ENCODE measurements at regions not wholly inside any gene's neighbourhood (a gene's known extent, or its start where the extent isn't known, plus 50 kb on each side); places are given as distances from the start of the nearest gene placed in this dataset.

DNA sequence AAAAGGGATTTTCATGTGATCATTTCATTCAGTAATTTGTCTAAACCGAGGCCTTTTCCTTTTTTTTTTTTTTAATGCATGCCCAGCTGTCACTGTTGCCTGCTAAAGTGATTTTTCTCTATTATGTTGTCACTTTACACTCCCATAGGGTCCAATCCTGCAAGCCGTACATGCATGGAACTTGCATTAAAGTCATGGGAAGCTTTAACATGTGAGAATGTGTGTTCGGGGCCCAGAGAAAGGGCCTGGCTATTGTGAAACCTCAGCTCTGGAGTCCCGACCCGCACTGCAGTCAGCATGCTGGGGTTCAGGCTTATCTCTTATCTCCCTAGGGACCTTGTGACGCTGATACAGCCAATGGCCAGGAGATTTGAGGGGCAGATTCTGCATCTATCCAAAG is 474.6 kb downstream of the SLC4A3 start:
- TF ChIP-seq, protein P1, sequence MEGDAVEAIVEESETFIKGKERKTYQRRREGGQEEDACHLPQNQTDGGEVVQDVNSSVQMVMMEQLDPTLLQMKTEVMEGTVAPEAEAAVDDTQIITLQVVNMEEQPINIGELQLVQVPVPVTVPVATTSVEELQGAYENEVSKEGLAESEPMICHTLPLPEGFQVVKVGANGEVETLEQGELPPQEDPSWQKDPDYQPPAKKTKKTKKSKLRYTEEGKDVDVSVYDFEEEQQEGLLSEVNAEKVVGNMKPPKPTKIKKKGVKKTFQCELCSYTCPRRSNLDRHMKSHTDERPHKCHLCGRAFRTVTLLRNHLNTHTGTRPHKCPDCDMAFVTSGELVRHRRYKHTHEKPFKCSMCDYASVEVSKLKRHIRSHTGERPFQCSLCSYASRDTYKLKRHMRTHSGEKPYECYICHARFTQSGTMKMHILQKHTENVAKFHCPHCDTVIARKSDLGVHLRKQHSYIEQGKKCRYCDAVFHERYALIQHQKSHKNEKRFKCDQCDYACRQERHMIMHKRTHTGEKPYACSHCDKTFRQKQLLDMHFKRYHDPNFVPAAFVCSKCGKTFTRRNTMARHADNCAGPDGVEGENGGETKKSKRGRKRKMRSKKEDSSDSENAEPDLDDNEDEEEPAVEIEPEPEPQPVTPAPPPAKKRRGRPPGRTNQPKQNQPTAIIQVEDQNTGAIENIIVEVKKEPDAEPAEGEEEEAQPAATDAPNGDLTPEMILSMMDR (IDR thresholded peaks at IDR 0.05), result no peak
- no peak for TF ChIP-seq POLR2A (IDR thresholded peaks at IDR 0.05)

Measured in thyroid gland (tissue), 4 donors.